IMR-90 (cell line): ENCODE measurements at regions not wholly inside any gene's neighbourhood (a gene's known extent, or its start where the extent isn't known, plus 50 kb on each side); places are given as distances from the start of the nearest gene placed in this dataset.

ENCODE experiments used
- ATAC-seq: fragments of 200-7000 bp; cut with Tn5 transposase; 2 replicates; pipeline ENCODE4 v1.9.1; 2020; ENCODE audit warnings: low read depth, mild to moderate bottlenecking, moderate library complexity
- BruUV-seq: library from RNA; stranded (reverse); fragments of 400-500 nt; replicated peaks from 2 replicates; lab custom pipeline; 2021; lab: Mats Ljungman, UMichigan
- CTCF ChIA-PET: fragments of 300-600 bp; formaldehyde crosslinking; extraction: SDS; loops from one replicate; lab custom pipeline; 2021; ENCODE audit warnings: antibody characterized with exemption; lab: Yijun Ruan, JAX
- POLR2A ChIA-PET: fragments of 300-600 bp; sonication (Branson Sonifier 250); formaldehyde crosslinking; loops from one replicate; lab custom pipeline; 2022; ENCODE audit warnings: antibody characterized with exemption; ENCODE audit not compliant: unreplicated experiment; lab: Charles Lee
- DNase-seq: peaks from one replicate; pipeline ENCODE4 v3.0.0; 2013
- H2AFZ ChIP-seq: replicated peaks from 2 replicates; pipeline ENCODE3; 2013; ENCODE audit warnings: low read length, mild to moderate bottlenecking; ENCODE audit not compliant: poor library complexity
- H2AK5ac ChIP-seq: 2 replicates; pipeline ENCODE4 v1.6.1; 2013; ENCODE audit warnings: low read depth, low read length, inconsistent platforms
- H2AK9ac ChIP-seq: replicated peaks from 2 replicates; pipeline ENCODE3; 2013; ENCODE audit warnings: mild to moderate bottlenecking, low read depth, low read length, moderate library complexity; ENCODE audit not compliant: poor library complexity
- H2BK120ac ChIP-seq: 2 replicates; pipeline ENCODE4 v1.6.1; 2013; ENCODE audit warnings: low read depth, low read length, inconsistent platforms
- H2BK15ac ChIP-seq: 3 replicates; pipeline ENCODE4 v1.6.1; 2013; ENCODE audit warnings: low read depth, low read length, inconsistent platforms
- H2BK20ac ChIP-seq: 2 replicates; pipeline ENCODE4 v1.6.1; 2013; ENCODE audit warnings: low read depth, mild to moderate bottlenecking, inconsistent platforms, low read length, moderate library complexity
- H2BK5ac ChIP-seq: 2 replicates; pipeline ENCODE4 v1.6.1; 2013; ENCODE audit warnings: mild to moderate bottlenecking, low read depth, low read length, inconsistent platforms; ENCODE audit not compliant: poor library complexity, severe bottlenecking
- H3K14ac ChIP-seq: replicated peaks from 2 replicates; pipeline ENCODE4 v1.6.1; 2013; ENCODE audit warnings: low read depth, low read length, inconsistent platforms
- H3K18ac ChIP-seq: 2 replicates; pipeline ENCODE4 v1.6.1; 2013; ENCODE audit warnings: low read depth, low read length, control low read depth
- H3K23ac ChIP-seq: 2 replicates; pipeline ENCODE4 v1.6.1; 2013; ENCODE audit warnings: low read depth, low read length, inconsistent platforms
- H3K27ac ChIP-seq: 2 replicates; pipeline ENCODE4 v1.5.1; 2013; ENCODE audit warnings: mild to moderate bottlenecking, control low read depth, low read length; ENCODE audit not compliant: insufficient read depth
- H3K27me3 ChIP-seq: 2 replicates; pipeline ENCODE4 v1.6.1; 2013; ENCODE audit warnings: low read length; ENCODE audit not compliant: control insufficient read depth, insufficient read depth
- H3K36me3 ChIP-seq: 2 replicates; pipeline ENCODE4 v1.6.1; 2013; ENCODE audit warnings: low read length, mixed read lengths; ENCODE audit not compliant: control insufficient read depth, insufficient read depth
- H3K4ac ChIP-seq: 2 replicates; pipeline ENCODE4 v1.6.1; 2013; ENCODE audit warnings: low read depth, low read length, inconsistent platforms
- H3K4me1 ChIP-seq: 2 replicates; pipeline ENCODE4 v1.6.1; 2013; ENCODE audit warnings: low read length, mixed read lengths; ENCODE audit not compliant: control insufficient read depth, insufficient read depth
- H3K4me2 ChIP-seq: 2 replicates; pipeline ENCODE4 v1.6.1; 2013; ENCODE audit warnings: low read depth, mild to moderate bottlenecking, control low read depth, low read length, moderate library complexity
- H3K4me3 ChIP-seq: 2 replicates; pipeline ENCODE4 v1.5.1; 2013; ENCODE audit warnings: low read depth, mild to moderate bottlenecking, control low read depth, low read length, moderate library complexity; ENCODE audit not compliant: insufficient read depth
- H3K56ac ChIP-seq: 2 replicates; pipeline ENCODE4 v1.6.1; 2013; ENCODE audit warnings: low read length, inconsistent platforms; ENCODE audit not compliant: insufficient read depth; ENCODE audit errors: extremely low read depth
- H3K79me1 ChIP-seq, 2 experiments: 2 replicates each; pipeline ENCODE4 v1.6.1; 2013; ENCODE audit warnings: low read length in 2 of 2, inconsistent platforms in 1 of 2, low read depth in 1 of 2
- H3K9ac ChIP-seq: 2 replicates; pipeline ENCODE4 v1.6.1; 2013; ENCODE audit warnings: low read depth, low read length, control low read depth
- H3K9me1 ChIP-seq: 2 replicates; pipeline ENCODE4 v1.6.1; 2013; ENCODE audit warnings: low read length, inconsistent platforms; ENCODE audit not compliant: insufficient read depth
- H3K9me3 ChIP-seq: 2 replicates; pipeline ENCODE4 v1.6.1; 2013; ENCODE audit warnings: low read length; ENCODE audit not compliant: control insufficient read depth, insufficient read depth
- H4K20me1 ChIP-seq: 2 replicates; pipeline ENCODE4 v1.6.1; 2013; ENCODE audit warnings: low read length, inconsistent platforms; ENCODE audit not compliant: insufficient read depth
- H4K5ac ChIP-seq: 2 replicates; pipeline ENCODE4 v1.6.1; 2013; ENCODE audit warnings: mild to moderate bottlenecking, low read depth, low read length, control low read depth
- H4K8ac ChIP-seq, 2 experiments: 2 replicates each; pipeline ENCODE4 v1.6.1; 2013; ENCODE audit warnings: low read depth in 2 of 2, low read length in 2 of 2, control low read depth in 1 of 2, inconsistent platforms in 1 of 2
- H4K91ac ChIP-seq: 2 replicates; pipeline ENCODE4 v1.6.1; 2013; ENCODE audit warnings: low read depth, low read length, inconsistent platforms; ENCODE audit not compliant: insufficient read depth
- CEBPB ChIP-seq: IDR thresholded peaks from 2 replicates; pipeline ENCODE4 v1.6.1; 2012; ENCODE audit warnings: low read depth, low read length, improper control_type of control experiment
- MXI1 ChIP-seq: IDR thresholded peaks from 2 replicates; pipeline ENCODE4 v1.6.1; 2012; ENCODE audit warnings: low read depth, mild to moderate bottlenecking, low read length, moderate library complexity, borderline replicate concordance
- WGBS, 2 experiments: methylation state at CpG; one replicate each; pipeline versions ENCODE4 v1.1.5 to v1.1.7; 2013; ENCODE audit warnings: missing lambda C conversion rate in 2 of 2; ENCODE audit not compliant: insufficient read length in 1 of 2; ENCODE audit errors: extremely low coverage in 2 of 2; 5-methylcytosine and 5-hydroxymethylcytosine counted together
- dilution Hi-C: fragments of 300-500 bp; cut with HindIII; formaldehyde crosslinking; loops from one replicate; pipeline ENCODE4 v1.14.3; 2018; ENCODE audit warnings: low sequenced_read_pairs; ENCODE audit not compliant: unreplicated experiment
- in situ Hi-C: fragments of 300-500 bp; cut with MboI; formaldehyde crosslinking; loops from 3 replicates; pipeline ENCODE4 v1.14.3; 2019; ENCODE audit warnings: low sequenced_read_pairs, inconsistent platforms, mixed read lengths
- intact Hi-C: fragments of 100-400 bp; cut with micrococcal nuclease; formaldehyde crosslinking; loops from 2 replicates; pipeline ENCODE4 v1.10.0; 2022

- no peak overlapping the region for H3K4ac ChIP-seq
- POLR2A ChIA-PET, result no interaction called here
- no peak for TF ChIP-seq CEBPB
- no peak for TF ChIP-seq MXI1
Measured at GRCh38 chr5:5069851-5070250, 70.3 kb upstream of the ADAMTS16 start.

More at GRCh38 chr5:5069851-5070250, 70.3 kb upstream of the ADAMTS16 start:
- Histone ChIP-seq H3K9me1 (no peaks in the 10 kb centered on the region), H4K8ac (no peak overlapping the region), H2AK5ac (no peak overlapping the region), H2BK20ac (no peak overlapping the region), H3K4me3 (no peak overlapping the region), H3K23ac (no peak overlapping the region), H3K9me3 (peaks cover 13% of the 10 kb centered on the region), H3K4me1 (no peaks in the 10 kb centered on the region), H3K18ac (no peak overlapping the region), H2BK120ac (no peak overlapping the region), H3K27me3 (no peaks in the 10 kb centered on the region), H4K91ac (no peak overlapping the region), H2AK9ac (no peak overlapping the region), H3K36me3 (no peaks in the 10 kb centered on the region), H4K5ac (no peak overlapping the region), H4K20me1 (no peaks in the 10 kb centered on the region), H2BK5ac (no peak overlapping the region), H3K14ac (no peak overlapping the region), H3K27ac (no peak overlapping the region), H3K9ac (no peak overlapping the region), H2BK15ac (no peak overlapping the region), H3K56ac (no peak overlapping the region), H2AFZ (no peak overlapping the region), H3K79me1 (no peaks in the 10 kb centered on the region), H3K4me2 (no peak overlapping the region)
- intact Hi-C loops (no loop called here), dilution Hi-C loops (no loop called here), in situ Hi-C loops (no loop called here)
- DNase-seq (no peak), ATAC-seq (no peak)
- BruUV-seq, result no TSS peak
- CTCF ChIA-PET, result no interaction called here
- no CpG with 5 or more reads among the region's 5 CpGs for WGBS, 2 experiments
